ENCODE measurements at regions not wholly inside any gene's neighbourhood (a gene's known extent, or its start where the extent isn't known, plus 50 kb on each side); places are given as distances from the start of the nearest gene placed in this dataset.
A peak's percentile ranks its signal among the peaks of the same experiment; 100 is the strongest.

GRCh38 chr22:34105461-34106062 lies 185.3 kb upstream of the LARGE1 start:
- no peak for TF ChIP-seq NFE2L1 (CRISPR knock-in tag; IDR thresholded peaks at IDR 0.05)
- TF ChIP-seq ATF6 (CRISPR knock-in tag; IDR thresholded peaks at IDR 0.05), result no peak
- no peak for TF ChIP-seq ETV6 (CRISPR knock-in tag; IDR thresholded peaks at IDR 0.05)
- no peak for TF ChIP-seq SP1 (CRISPR knock-in tag; conservative IDR thresholded peaks at IDR 0.05)
- TF ChIP-seq ARID4B (CRISPR knock-in tag; IDR thresholded peaks at IDR 0.05; ENCODE audit: borderline replicate concordance), result no peak
- no peak for TF ChIP-seq E2F4 (CRISPR knock-in tag; IDR thresholded peaks at IDR 0.05; ENCODE audit: borderline replicate concordance, low read depth)
- TF ChIP-seq CTCF (IDR thresholded peaks at IDR 0.05), result peak; percentile 48
- no peak for TF ChIP-seq NR3C1 (CRISPR knock-in tag; conservative IDR thresholded peaks at IDR 0.05; ENCODE audit: low read depth)
- TF ChIP-seq ZNF263 (CRISPR knock-in tag; IDR thresholded peaks at IDR 0.05; ENCODE audit: low read depth), result no peak
- TF ChIP-seq ZBTB43 (CRISPR knock-in tag; IDR thresholded peaks at IDR 0.05), result no peak

All from WTC11 (cell line).